Activated T-helper 2 cell treated with anti-CD3 and anti-CD28 coated beads, Interferon-gamma antibody, Interleukin-2, Interleukin-4, amounts not matched to agents 10 μg/mL and 5 μg/mL and 100 μg/mL, durations not matched to agents 14 hours and 24 hours and 36 hours (primary cell): ENCODE measurements at regions not wholly inside any gene's neighbourhood (a gene's known extent, or its start where the extent isn't known, plus 50 kb on each side); places are given as distances from the start of the nearest gene placed in this dataset.

Experiments
- DNase-seq: peaks from one replicate; pipeline ENCODE4 v3.0.0; 2021; ENCODE audit warnings: low spot score
- H3K27ac Mint-ChIP-seq: one replicate; pipeline ENCODE4 v1.8.0; 2021; ENCODE audit warnings: mixed read lengths
- H3K27me3 Mint-ChIP-seq: one replicate; pipeline ENCODE4 v1.8.0; 2021; ENCODE audit warnings: low read depth, mixed read lengths
- H3K36me3 Mint-ChIP-seq: one replicate; pipeline ENCODE4 v1.8.0; 2021; ENCODE audit warnings: low read depth, mixed read lengths
- H3K4me1 Mint-ChIP-seq: one replicate; pipeline ENCODE4 v1.8.0; 2021; ENCODE audit warnings: low read depth, mixed read lengths
- H3K4me3 Mint-ChIP-seq: one replicate; pipeline ENCODE4 v1.8.0; 2021; ENCODE audit warnings: low read depth, mild to moderate bottlenecking, moderate library complexity, mixed read lengths
- H3K9me3 Mint-ChIP-seq: one replicate; pipeline ENCODE4 v1.8.0; 2021; ENCODE audit warnings: mixed read lengths
- intact Hi-C: fragments of 100-400 bp; cut with micrococcal nuclease; formaldehyde crosslinking; loops from one replicate; pipeline ENCODE4 v1.15.1; 2023

DNA sequence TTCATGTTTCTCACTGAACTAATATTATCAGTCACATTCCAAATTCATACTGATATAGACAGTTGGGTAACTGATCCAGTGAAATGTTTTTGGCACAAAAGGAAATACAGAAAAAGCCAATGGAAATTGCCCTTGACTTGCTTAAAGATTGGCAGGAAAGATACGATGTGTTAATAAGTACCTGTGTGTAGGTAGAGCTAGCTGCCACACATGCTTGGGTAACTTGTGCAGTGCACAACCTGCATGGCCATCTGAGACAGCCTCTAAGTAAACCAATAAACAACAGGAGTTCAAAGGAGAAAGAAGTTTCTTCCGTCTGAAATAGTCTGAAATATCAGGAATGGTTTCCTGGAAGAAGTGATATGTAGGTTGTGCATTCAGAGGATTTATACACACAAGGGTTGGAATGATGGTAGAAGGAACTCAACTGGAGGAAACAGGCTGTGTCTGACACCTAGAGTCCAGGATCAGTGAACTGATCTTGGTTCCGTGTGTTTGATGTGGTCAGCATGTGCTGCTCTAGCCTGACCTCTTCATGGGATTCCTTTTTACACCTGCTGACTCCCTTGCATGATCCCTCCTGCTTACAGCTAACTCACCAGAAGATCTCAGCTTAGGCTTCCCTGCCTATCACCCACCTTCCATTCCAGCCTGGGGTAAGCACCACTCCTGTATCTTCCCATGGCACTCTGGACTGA lies 81.4 kb upstream of the KRR1 start:
- H3K9me3 Mint-ChIP-seq: peaks cover 10% of the 10 kb centered on the region
- H3K4me1 Mint-ChIP-seq: peaks cover 2% of the 10 kb centered on the region
- H3K27me3 Mint-ChIP-seq: peaks cover 52% of the 10 kb centered on the region
- no peak for DNase-seq
- H3K27ac Mint-ChIP-seq: no peak overlapping the region
- no peaks in the 10 kb centered on the region for H3K36me3 Mint-ChIP-seq
- intact Hi-C loops: no loop called here
- H3K4me3 Mint-ChIP-seq: no peak overlapping the region

DNA sequence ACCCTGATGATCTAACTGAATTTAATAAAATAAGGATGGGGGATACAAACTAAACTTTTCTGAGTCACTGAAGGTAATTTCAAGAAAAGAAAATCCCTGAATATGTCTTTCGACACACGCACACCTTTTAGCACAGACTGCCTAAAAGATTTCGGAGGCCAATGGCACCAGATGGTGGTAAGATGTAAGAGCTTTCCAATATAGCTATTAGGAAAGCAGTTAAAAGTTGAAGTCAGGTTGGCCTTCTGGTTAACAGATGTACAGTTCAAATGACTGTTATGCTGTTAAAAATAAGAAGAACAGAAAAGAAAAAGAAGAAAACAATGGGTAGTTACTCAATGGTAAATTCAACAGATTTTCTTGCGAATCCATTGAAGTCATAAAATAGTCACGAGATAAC lies 80.7 kb upstream of the KRR1 start:
- H3K4me1 Mint-ChIP-seq: peaks cover 2% of the 10 kb centered on the region

GRCh38 chr12:75591628-75592027 lies 80.2 kb upstream of the KRR1 start:
- Mint-ChIP-seq H3K27ac (no peak overlapping the region), H3K27me3 (peaks cover 47% of the 10 kb centered on the region), H3K36me3 (no peaks in the 10 kb centered on the region), H3K4me3 (no peak overlapping the region), H3K4me1 (peaks cover 2% of the 10 kb centered on the region), H3K9me3 (peaks cover 10% of the 10 kb centered on the region)
- no peak for DNase-seq
- intact Hi-C loops: no loop called here

More for the DNA sequence above, 80.7 kb upstream of the KRR1 start:
- intact Hi-C loops: no loop called here
- Mint-ChIP-seq H3K9me3 (peaks cover 10% of the 10 kb centered on the region), H3K36me3 (no peaks in the 10 kb centered on the region), H3K4me3 (no peak overlapping the region), H3K27ac (no peak overlapping the region), H3K27me3 (peaks cover 47% of the 10 kb centered on the region)
- DNase-seq: no peak

DNA sequence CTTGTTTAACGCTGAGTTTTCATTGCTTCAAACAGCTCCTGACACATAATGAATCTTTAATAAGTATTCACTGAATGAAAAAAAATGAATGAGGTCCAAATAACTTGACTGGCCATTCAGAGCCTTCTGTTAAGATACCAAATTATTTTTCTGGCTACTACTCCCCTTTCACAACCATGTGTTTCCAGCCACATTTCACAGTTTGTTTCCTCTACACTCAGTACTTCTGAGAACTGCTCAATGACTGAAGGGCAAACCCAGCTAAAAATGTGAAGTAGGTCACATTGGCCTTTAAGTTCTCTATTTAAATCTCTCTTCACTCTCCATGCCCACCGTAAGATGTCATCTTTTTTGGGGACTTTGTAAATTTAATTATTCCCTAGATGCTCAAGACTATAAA lies 78.4 kb upstream of the KRR1 start:
- Mint-ChIP-seq H3K4me1 (peaks cover 2% of the 10 kb centered on the region), H3K27ac (no peak overlapping the region), H3K9me3 (peaks cover 10% of the 10 kb centered on the region), H3K36me3 (no peaks in the 10 kb centered on the region), H3K27me3 (peaks cover 45% of the 10 kb centered on the region), H3K4me3 (no peak overlapping the region)
- no peak for DNase-seq
- intact Hi-C loops: no loop called here

- H3K36me3 Mint-ChIP-seq: no peaks in the 10 kb centered on the region
These were observed 76.1 kb upstream of the KRR1 start for GRCh38 chr12:75587340-75588106.

GRCh38 chr12:75585330-75585729 lies 73.9 kb upstream of the KRR1 start:
- H3K27me3 Mint-ChIP-seq: peaks cover 18% of the 10 kb centered on the region
- DNase-seq: no peak
- no peak overlapping the region for H3K4me3 Mint-ChIP-seq
- H3K36me3 Mint-ChIP-seq: no peaks in the 10 kb centered on the region
- peaks cover 10% of the 10 kb centered on the region for H3K9me3 Mint-ChIP-seq
- H3K4me1 Mint-ChIP-seq: peaks cover 2% of the 10 kb centered on the region
- H3K27ac Mint-ChIP-seq: no peak overlapping the region
- intact Hi-C loops: no loop called here

More at GRCh38 chr12:75587340-75588106, 76.1 kb upstream of the KRR1 start:
- H3K27ac Mint-ChIP-seq: no peak overlapping the region
- no peak overlapping the region for H3K4me3 Mint-ChIP-seq
- peaks cover 2% of the 10 kb centered on the region for H3K4me1 Mint-ChIP-seq
- H3K9me3 Mint-ChIP-seq: peaks cover 10% of the 10 kb centered on the region
- intact Hi-C loops: no loop called here
- DNase-seq: no peak
- H3K27me3 Mint-ChIP-seq: peaks cover 24% of the 10 kb centered on the region

DNA sequence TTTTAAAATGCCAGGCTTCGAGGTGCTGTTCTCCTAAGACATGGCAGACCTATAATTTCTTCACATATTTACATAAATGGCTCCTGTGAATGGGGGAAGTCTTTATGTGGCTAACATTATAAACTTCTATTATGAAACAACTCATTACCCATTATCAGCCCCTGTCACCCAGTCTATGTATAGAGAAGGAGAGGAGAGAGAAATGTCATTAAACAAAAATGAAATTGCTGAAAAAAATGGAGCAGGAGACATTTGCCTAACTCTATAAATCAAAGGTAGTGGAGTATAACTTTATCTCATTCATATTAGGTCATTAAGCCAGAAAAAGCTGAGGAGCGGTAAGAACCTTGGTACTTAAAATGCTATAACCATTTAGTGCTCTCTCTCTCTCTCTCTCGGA lies 71.9 kb upstream of the KRR1 start:
- intact Hi-C loops: no loop called here

GRCh38 chr12:75581515-75581914 lies 70.1 kb upstream of the KRR1 start:
- Mint-ChIP-seq H3K27ac (no peak overlapping the region), H3K4me1 (no peaks in the 10 kb centered on the region), H3K4me3 (no peak overlapping the region), H3K9me3 (no peaks in the 10 kb centered on the region), H3K36me3 (no peaks in the 10 kb centered on the region), H3K27me3 (peaks cover 24% of the 10 kb centered on the region)
- intact Hi-C loops: no loop called here
- no peak for DNase-seq

More for the DNA sequence above, 71.9 kb upstream of the KRR1 start:
- Mint-ChIP-seq H3K4me1 (no peaks in the 10 kb centered on the region), H3K36me3 (no peaks in the 10 kb centered on the region), H3K27ac (no peak overlapping the region), H3K9me3 (peaks cover 5% of the 10 kb centered on the region), H3K4me3 (no peak overlapping the region), H3K27me3 (peaks cover 21% of the 10 kb centered on the region)
- no peak for DNase-seq

GRCh38 chr12:75579552-75579951 lies 68.1 kb upstream of the KRR1 start:
- Mint-ChIP-seq H3K36me3 (no peaks in the 10 kb centered on the region), H3K4me3 (no peak overlapping the region), H3K27me3 (peaks cover 23% of the 10 kb centered on the region), H3K9me3 (no peaks in the 10 kb centered on the region), H3K27ac (no peak overlapping the region), H3K4me1 (no peaks in the 10 kb centered on the region)
- intact Hi-C loops: no loop called here
- no peak for DNase-seq

DNA sequence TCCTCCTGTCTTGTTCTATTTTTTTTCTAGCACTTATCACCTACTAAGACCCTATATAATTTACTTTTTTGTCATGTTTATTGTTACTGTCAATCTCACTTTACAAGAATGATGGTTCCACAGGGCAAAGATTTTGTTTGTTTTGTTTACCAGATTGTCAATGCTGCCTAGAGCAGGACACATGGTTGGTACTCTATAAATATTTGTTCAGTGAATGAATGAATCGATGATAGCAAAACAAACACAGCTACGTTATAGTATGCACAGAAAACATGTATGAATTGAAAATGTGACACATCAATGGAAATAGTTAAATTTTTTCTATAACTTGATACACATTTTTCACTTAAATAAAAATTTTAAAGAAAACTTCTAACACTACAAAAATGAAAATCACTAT lies 67.1 kb upstream of the KRR1 start:
- no peak overlapping the region for H3K4me3 Mint-ChIP-seq
- no peak overlapping the region for H3K27ac Mint-ChIP-seq
- H3K36me3 Mint-ChIP-seq: no peaks in the 10 kb centered on the region
- intact Hi-C loops: no loop called here
- no peaks in the 10 kb centered on the region for H3K4me1 Mint-ChIP-seq
- no peaks in the 10 kb centered on the region for H3K9me3 Mint-ChIP-seq
- no peak for DNase-seq
- peaks cover 24% of the 10 kb centered on the region for H3K27me3 Mint-ChIP-seq

- intact Hi-C loops: no loop called here
- Mint-ChIP-seq H3K36me3 (no peaks in the 10 kb centered on the region), H3K4me3 (no peak overlapping the region), H3K9me3 (no peaks in the 10 kb centered on the region), H3K27ac (no peak overlapping the region), H3K4me1 (no peaks in the 10 kb centered on the region), H3K27me3 (peaks cover 25% of the 10 kb centered on the region)
- DNase-seq: no peak
These were observed 66.4 kb upstream of the KRR1 start for GRCh38 chr12:75577812-75578211.

DNA sequence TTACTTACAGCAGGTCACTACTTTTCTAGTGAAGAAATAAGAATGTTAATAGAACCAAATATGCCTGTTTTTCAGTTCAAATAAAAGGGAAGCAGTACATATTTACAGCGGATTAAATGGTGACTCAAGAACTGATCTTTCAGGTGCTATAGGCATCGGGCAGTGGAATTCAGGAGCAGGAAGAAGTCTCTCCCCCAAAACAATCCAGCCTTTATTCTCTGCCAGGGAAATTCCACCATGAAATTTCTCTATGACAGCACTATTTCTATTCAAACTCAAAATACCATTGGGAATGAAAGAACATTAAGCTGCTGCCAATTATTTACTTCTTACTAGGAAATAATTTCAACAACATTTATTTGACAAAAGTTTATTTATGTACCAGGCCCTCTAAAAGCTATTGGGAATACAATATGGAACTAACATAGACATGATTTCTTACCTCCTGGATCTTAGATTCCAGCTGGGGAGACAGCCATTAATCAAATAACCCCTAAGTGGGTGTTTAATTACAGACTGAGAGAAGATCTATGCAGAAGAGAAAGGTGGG lies 60.3 kb upstream of the KRR1 start:
- no peak overlapping the region for H3K4me3 Mint-ChIP-seq
- no peak for DNase-seq
- H3K36me3 Mint-ChIP-seq: no peaks in the 10 kb centered on the region
- peaks cover 16% of the 10 kb centered on the region for H3K27me3 Mint-ChIP-seq
- H3K27ac Mint-ChIP-seq: no peak overlapping the region
- no peaks in the 10 kb centered on the region for H3K9me3 Mint-ChIP-seq
- intact Hi-C loops: no loop called here
- no peaks in the 10 kb centered on the region for H3K4me1 Mint-ChIP-seq

DNA sequence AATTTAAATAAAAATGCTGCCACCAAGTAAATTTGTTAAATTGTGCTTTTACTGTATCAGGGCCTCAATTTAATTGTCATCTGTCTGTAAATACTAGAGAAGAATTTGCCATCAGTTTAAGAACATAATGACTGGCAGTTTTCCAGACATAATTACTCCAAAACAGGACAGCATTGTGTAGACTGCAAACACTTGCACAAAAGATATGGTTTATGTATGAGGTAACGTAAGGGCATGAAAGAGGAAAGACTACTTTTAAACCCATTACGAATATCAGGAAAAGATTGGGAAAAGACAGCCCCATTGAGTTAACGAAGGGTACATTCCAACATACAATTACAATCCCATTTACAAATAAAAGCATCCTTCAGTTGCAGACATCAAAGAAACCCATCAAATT lies 59.8 kb upstream of the KRR1 start:
- Mint-ChIP-seq H3K27me3 (peaks cover 19% of the 10 kb centered on the region), H3K4me3 (no peak overlapping the region), H3K27ac (no peak overlapping the region), H3K4me1 (no peaks in the 10 kb centered on the region), H3K9me3 (no peaks in the 10 kb centered on the region), H3K36me3 (no peaks in the 10 kb centered on the region)
- no peak for DNase-seq
- intact Hi-C loops: no loop called here
